DMS 273 treated with DMSO at 0.1 percent for 48 hours (cell line): ENCODE measurements at regions not wholly inside any gene's neighbourhood (a gene's known extent, or its start where the extent isn't known, plus 50 kb on each side); places are given as distances from the start of the nearest gene placed in this dataset.
"Not testable (repeated sequence)": the region's sequence is repeated elsewhere in the genome, so short reads cannot be mapped to it uniquely, and the experiment has no call there.

ENCODE experiments used
- DNase-seq: peaks from one replicate; lab custom pipeline; 2025; lab: John Stamatoyannopoulos, UW

- DNase-seq = no peak
Measured at GRCh38 chr10:4230036-4230435, 445.0 kb upstream of the KLF6 start.

- no peak for DNase-seq
Measured at GRCh38 chr10:4229106-4229505, 444.1 kb upstream of the KLF6 start.

GRCh38 chr10:4227586-4227985 lies 442.6 kb upstream of the KLF6 start:
- no peak for DNase-seq

- DNase-seq = no peak
Measured at GRCh38 chr10:4226941-4227540, 442.0 kb upstream of the KLF6 start.

GRCh38 chr10:4224178-4224577 lies 439.2 kb upstream of the KLF6 start:
- DNase-seq = no peak

GRCh38 chr10:4221310-4221709 lies 436.3 kb upstream of the KLF6 start:
- DNase-seq = not testable (repeated sequence)

- no peak for DNase-seq
Measured at GRCh38 chr10:4219901-4220300, 434.9 kb upstream of the KLF6 start.

GRCh38 chr10:4217653-4218052 lies 432.6 kb upstream of the KLF6 start:
- DNase-seq = no peak

- DNase-seq = no peak
Measured at GRCh38 chr10:4217187-4217586, 432.2 kb upstream of the KLF6 start.

- no peak for DNase-seq
Measured at GRCh38 chr10:4216726-4217125, 431.7 kb upstream of the KLF6 start.

GRCh38 chr10:4215963-4216575 lies 431.1 kb upstream of the KLF6 start:
- DNase-seq = no peak

GRCh38 chr10:4215485-4215884 lies 430.5 kb upstream of the KLF6 start:
- DNase-seq = no peak

- no peak for DNase-seq
Measured at GRCh38 chr10:4214908-4215307, 429.9 kb upstream of the KLF6 start.

GRCh38 chr10:4213441-4213840 lies 428.4 kb upstream of the KLF6 start:
- DNase-seq = no peak

GRCh38 chr10:4212111-4212630 lies 427.2 kb upstream of the KLF6 start:
- no peak for DNase-seq

GRCh38 chr10:4208499-4208898 lies 423.5 kb upstream of the KLF6 start:
- no peak for DNase-seq

GRCh38 chr10:4205113-4205512 lies 420.1 kb upstream of the KLF6 start:
- no peak for DNase-seq

- DNase-seq = no peak
Measured at GRCh38 chr10:4202938-4203337, 417.9 kb upstream of the KLF6 start.

- no peak for DNase-seq
Measured at GRCh38 chr10:4201866-4202825, 417.1 kb upstream of the KLF6 start.

GRCh38 chr10:4199196-4199595 lies 414.2 kb upstream of the KLF6 start:
- no peak for DNase-seq

- no peak for DNase-seq
Measured at GRCh38 chr10:4198216-4198615, 413.2 kb upstream of the KLF6 start.

GRCh38 chr10:4197676-4198075 lies 412.7 kb upstream of the KLF6 start:
- DNase-seq = no peak
